ENCODE measurements at regions not wholly inside any gene's neighbourhood (a gene's known extent, or its start where the extent isn't known, plus 50 kb on each side); places are given as distances from the start of the nearest gene placed in this dataset.

DNA sequence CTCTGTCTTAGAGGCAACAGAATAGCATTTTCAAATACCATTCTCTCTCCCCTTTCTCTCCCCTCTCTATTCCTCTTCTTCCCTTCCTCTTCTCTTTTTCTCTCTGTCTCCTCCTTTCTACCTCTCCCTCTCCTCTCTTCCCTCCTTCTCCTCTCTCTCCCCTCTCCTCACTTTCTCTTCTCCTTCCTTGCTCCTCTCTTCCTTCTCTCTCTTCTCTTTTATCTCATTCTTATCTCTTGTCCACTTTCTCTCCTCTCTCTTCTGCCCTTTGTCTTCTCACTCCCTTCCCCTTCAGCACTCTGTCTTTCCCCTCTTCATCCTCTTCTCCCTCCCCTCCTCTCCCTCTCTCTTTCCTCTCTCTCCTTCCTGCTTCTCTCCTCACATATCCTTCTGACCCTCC lies 2265.8 kb upstream of the TENM3 start:
- no peak for DNase-seq

GRCh38 chr4:179981161-179981560 lies 2262.0 kb upstream of the TENM3 start:
- no peak for DNase-seq

GRCh38 chr4:179989975-179990374 lies 2253.2 kb upstream of the TENM3 start:
- no peak for DNase-seq

DNA sequence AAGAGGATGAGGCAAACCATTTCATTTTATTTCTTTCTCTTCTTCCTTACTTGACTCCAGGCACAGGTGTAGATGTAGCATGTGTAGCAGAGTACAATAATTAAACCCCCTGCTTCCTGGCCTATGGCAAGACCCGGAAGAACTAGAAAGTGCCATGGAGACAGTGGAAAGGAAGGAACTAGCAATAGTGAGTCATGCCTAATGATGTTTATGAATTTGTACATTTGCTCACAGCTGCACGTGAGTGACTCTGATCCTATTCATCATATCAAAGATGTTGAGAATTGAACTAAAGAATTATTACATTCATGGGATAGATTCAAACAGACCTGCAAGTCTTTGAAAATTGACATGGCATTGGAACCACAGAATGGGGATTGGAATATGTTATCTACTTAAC lies 2233.9 kb upstream of the TENM3 start:
- no peak for DNase-seq

DNA sequence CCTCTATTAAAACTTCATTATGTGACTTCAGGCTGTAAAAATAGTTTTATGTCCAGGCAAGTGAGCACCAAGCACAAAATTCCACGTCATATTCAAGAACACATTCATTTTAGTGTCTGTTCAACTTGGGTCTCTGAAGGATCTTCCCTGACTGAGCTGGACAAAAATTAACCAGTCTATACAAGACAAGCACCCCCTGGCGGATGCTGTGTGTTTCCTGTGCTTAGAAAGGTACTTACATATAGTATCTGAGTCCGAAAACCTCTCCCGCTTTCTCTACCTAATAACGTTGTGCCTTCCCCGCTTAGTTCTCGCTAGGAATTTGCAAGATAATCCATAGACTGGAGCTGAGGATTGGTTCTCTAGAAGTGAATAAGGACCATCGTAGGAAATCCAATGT lies 2214.5 kb upstream of the TENM3 start:
- no peak for DNase-seq

DNA sequence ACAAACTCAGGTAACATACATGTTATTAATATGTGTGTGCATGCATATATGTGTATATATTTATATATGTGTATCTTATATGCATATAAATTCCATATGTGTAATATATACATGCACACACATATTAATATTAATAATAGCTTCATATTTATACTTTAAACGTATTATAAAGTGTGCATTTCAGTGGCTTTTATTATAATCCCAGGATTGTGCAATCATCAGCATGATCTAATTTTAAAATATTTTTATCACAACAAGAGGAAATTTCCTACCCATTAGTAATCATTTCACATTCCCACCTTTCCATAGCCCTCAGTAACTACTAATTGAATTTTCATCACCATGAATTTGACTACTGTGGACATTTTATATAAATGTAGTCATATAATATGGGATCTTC lies 2211.9 kb upstream of the TENM3 start:
- DNase-seq: no peak

DNA sequence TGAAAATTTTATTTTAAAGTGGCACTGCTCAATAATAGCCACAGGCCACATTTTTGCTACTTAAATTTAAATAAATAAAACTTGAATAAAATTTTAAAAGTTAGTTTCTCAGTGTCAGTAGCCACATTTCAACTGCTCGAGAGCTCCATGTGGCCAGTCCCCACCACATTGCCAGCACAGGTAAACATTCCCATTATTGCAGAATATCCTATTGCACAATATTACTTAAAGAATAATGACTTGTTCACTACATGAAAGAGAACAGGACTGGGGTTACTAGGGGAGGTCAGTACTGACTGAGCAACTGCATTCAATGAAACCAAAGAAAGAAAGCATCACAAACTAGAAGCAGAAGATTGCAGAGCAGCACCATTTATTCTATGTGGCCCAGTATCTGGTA lies 2201.6 kb upstream of the TENM3 start:
- no peak for DNase-seq

DNA sequence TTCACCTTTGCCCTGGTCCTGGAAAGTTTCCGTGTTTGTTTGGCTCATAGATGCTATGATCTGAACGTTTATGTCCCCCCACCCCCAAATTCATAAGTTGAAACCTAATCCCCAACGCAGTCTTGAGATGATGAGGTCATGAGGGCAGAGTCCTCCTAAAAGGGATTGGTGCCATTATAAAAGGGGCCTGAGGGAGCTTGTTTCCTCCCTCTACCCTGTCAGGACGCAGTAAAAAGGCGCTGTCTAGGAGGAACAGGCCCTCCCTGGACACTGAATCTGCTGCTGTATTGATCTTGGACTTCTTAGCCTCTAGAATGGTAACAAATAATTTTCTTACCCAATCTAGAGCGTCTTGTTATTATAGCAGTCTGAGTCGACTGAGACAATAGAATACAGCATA lies 2190.6 kb upstream of the TENM3 start:
- no peak for DNase-seq

DNA sequence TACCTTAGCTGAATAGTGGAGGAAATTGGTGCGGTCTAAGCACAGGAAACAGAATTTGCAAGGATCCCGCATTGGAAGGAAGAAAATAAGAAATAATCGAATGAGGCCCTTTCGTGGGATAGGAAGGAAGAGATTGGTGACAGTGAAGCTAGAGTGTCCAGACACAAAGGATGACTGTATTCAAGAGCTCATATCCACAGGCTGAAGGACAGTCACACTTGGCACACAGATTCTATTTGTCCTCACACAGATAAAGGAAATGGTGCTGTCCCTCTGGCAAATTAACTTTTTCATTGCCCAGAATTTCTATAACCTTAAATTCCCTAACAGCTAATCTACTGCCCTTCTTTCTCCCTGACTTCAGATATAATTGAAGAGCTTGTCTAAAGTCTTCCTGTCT lies 2188.9 kb upstream of the TENM3 start:
- DNase-seq: no peak

GRCh38 chr4:180057299-180057721 lies 2185.9 kb upstream of the TENM3 start:
- no peak for DNase-seq

DNA sequence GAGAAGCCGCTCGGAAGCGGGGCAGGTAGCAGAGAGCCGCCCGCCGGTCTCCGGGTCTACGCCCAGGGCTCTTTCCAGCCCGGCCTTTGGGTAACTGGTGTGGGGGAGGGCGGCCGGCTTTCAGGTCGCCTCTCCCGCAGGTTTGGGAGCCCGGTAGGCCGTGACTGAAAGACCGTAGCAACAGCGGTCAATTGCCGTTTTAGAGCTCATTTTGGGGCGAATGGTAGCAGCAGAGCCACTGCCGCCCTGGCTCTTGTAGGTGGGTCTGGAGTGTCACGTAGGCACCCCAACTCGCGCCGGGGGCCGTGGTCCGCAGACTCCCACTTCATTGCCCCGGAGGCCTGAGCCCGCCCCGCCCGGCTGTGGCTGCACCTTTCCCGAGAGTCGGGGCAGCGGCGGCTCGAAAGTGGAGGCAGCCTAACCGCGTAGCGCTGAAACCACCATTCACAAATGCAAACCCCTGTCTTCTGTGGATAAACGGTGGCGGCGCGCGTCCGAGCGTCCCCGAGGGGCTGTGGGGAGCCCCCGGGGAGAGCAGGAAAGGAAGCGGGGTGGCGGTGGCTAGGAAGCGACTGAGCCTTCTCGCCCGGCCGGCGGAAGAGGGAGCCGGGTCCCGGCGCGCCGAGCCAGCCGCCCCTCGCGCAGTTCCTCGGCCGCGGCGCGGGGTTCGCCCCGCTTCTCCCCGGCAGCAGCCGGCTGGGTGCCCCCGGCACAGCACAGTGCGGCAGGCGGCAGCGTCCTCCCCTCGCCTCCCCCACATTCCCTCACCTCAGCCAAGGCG lies 2185.1 kb upstream of the TENM3 start:
- DNase-seq: no peak

- no peak for DNase-seq
Observed at GRCh38 chr4:180058691-180059215, 2184.4 kb upstream of the TENM3 start.

DNA sequence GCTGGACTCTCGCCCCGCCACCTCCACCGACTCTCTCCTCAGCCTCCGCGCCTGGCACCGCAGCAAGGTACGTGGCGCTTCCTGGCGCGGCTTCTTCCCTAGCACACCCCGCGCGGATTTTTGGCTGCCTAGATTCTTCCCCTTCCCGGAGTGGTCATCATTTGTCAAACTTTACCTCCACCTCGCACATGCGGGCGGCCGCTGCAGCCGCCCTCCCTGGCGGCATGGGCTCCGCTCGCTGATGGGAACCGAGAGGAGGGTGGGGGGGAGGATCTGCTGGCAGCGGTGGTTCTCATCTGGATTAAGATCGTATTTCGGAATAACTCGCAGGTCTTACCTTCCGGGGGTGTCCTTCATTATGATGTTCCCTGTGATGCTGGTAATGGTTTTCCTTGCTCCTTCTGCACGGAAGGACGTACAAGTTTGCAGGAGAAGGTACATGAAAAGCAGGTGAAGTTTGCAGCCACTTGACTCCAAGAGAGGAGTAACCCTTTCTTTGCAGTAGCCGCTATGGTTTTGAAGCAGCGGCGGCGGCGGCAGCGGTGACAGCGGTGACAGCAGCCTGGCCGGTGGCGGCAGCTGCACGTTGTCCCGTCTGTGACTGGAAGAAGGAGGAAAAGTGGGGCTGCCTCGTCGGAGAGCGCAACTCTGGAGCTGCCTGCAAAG lies 2183.9 kb upstream of the TENM3 start:
- DNase-seq: no peak

- no peak for DNase-seq
Observed at GRCh38 chr4:180060159-180060889, 2182.9 kb upstream of the TENM3 start.

- no peak for DNase-seq
Observed at GRCh38 chr4:180081072-180081471, 2162.1 kb upstream of the TENM3 start.

- no peak for DNase-seq
Observed at GRCh38 chr4:180084561-180084960, 2158.6 kb upstream of the TENM3 start.

DNA sequence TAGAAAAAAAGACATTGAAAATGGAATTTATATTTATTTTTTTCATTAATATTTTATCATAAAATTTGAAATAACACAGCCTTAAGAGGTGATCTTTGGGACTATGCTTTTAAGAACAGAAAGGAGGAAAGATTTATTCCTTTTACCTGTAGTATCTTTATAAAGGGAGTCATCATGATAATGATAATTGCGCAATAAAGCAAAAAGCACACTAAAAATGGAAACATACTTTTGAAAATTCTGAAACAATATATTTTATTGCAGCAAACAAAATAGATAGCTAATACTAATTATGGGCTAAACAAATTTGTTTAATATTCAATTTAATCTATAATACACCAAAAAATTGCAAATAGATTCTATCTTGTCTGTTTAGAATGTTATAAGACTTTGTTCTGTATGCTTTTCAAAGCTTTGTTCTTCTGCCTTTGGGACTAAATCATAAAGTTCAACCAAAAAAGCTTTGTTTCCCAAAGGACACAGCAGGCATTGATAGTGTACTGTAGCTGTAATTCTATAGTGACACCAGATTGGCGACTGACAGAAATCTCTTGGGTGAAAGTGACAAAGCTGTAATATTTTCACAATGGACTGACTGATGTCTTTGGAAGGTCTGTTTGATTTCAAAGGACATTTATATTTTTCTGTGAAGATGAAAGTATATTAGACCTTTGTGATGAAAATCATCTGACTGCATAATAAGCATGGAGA lies 2156.6 kb upstream of the TENM3 start:
- DNase-seq: no peak

DNA sequence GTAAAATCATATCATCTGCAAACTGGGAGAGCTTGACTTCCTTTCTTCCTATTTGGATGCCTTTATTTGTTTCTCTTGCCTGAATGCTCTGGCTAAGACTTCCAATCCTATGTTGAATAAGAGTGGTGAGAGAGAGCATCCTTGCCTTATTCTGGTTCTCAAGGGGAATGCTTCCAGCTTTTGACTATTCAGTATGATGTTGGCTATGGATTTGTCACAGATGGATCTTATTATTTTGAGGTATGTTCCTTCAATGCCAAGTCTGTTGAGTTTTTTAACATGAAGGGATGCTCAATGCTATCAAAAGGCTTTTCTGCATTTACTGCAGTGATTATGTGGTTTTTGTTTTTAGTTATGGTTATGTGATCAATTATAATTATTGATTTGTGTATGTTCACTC lies 2144.6 kb upstream of the TENM3 start:
- no peak for DNase-seq

DNA sequence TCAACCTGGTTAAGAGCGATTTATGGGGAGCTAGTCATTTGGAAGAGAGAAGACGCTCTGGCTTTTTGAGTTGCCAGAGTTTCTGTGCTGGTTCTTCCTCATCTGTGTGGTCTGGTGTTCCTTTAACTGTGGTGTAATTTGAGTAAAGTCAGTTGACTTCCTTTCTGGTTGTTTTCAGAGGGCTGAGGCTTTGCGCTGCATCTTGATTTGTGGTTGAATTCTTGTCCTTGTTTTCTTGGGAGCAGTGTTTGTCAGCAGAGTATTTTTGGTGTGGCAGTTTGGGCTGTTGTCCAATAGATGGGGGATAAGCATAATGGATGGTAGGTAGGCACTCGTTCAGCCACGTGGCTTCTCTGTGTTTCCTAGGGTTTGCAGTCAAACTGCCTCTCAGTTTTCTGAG lies 2143.2 kb upstream of the TENM3 start:
- no peak for DNase-seq

GRCh38 chr4:180100433-180101344 lies 2142.5 kb upstream of the TENM3 start:
- DNase-seq: no peak

- DNase-seq: no peak
Observed at GRCh38 chr4:180101348-180102083, 2141.7 kb upstream of the TENM3 start.

All from NCI-H226 (cell line).